H9 (cell line): ENCODE measurements at regions not wholly inside any gene's neighbourhood (a gene's known extent, or its start where the extent isn't known, plus 50 kb on each side); places are given as distances from the start of the nearest gene placed in this dataset.

Experiments
- DNase-seq: peaks from one replicate; pipeline ENCODE4 v3.0.0-alpha.2; 2017
- H2AFZ ChIP-seq: one replicate; pipeline ENCODE4 v1.6.1; 2013; ENCODE audit warnings: mild to moderate bottlenecking, low read length, control low read depth, moderate library complexity
- H2AK5ac ChIP-seq: 2 replicates; pipeline ENCODE4 v1.6.1; 2013; ENCODE audit warnings: low read length, control low read depth, mixed read lengths; ENCODE audit not compliant: insufficient read length
- H2BK120ac ChIP-seq: one replicate; pipeline ENCODE4 v1.6.1; 2013; ENCODE audit warnings: low read depth, mild to moderate bottlenecking, low read length, control low read depth, inconsistent platforms; ENCODE audit not compliant: poor library complexity, severe bottlenecking
- H2BK12ac ChIP-seq: 2 replicates; pipeline ENCODE4 v1.6.1; 2013; ENCODE audit warnings: low read length, control low read depth, mixed read lengths, low read depth; ENCODE audit not compliant: insufficient read length
- H2BK15ac ChIP-seq: 2 replicates; pipeline ENCODE4 v1.6.1; 2013; ENCODE audit warnings: low read depth, low read length, control low read depth
- H2BK20ac ChIP-seq: one replicate; pipeline ENCODE4 v1.6.1; 2013; ENCODE audit warnings: low read depth, mild to moderate bottlenecking, low read length, control low read depth, inconsistent platforms; ENCODE audit not compliant: poor library complexity, severe bottlenecking
- H2BK5ac ChIP-seq: 2 replicates; pipeline ENCODE4 v1.6.1; 2013; ENCODE audit warnings: low read length, control low read depth, mixed read lengths; ENCODE audit not compliant: insufficient read length
- H3K14ac ChIP-seq: 2 replicates; pipeline ENCODE4 v1.6.1; 2013; ENCODE audit warnings: low read length, control low read depth; ENCODE audit not compliant: insufficient read depth
- H3K18ac ChIP-seq: 2 replicates; pipeline ENCODE4 v1.6.1; 2013; ENCODE audit warnings: low read depth, mild to moderate bottlenecking, mixed read lengths, low read length, control low read depth; ENCODE audit not compliant: insufficient read length
- H3K23ac ChIP-seq: 2 replicates; pipeline ENCODE4 v1.6.1; 2013; ENCODE audit warnings: low read length, control low read depth, mixed read lengths, low read depth; ENCODE audit not compliant: insufficient read length
- H3K23me2 ChIP-seq: 2 replicates; pipeline ENCODE4 v1.6.1; 2013; ENCODE audit warnings: low read depth, mild to moderate bottlenecking, mixed read lengths, low read length, control low read depth; ENCODE audit not compliant: insufficient read length, poor library complexity, severe bottlenecking
- H3K27ac ChIP-seq: 2 replicates; pipeline ENCODE4 v1.5.1; 2013; ENCODE audit warnings: low read length, control low read depth, mixed read lengths, low read depth; ENCODE audit not compliant: insufficient read length
- H3K27me3 ChIP-seq: 2 replicates; pipeline ENCODE4 v1.6.1; 2013; ENCODE audit warnings: low read length, control low read depth, inconsistent platforms; ENCODE audit not compliant: insufficient read depth
- H3K4ac ChIP-seq: 2 replicates; pipeline ENCODE4 v1.6.1; 2013; ENCODE audit warnings: low read depth, mild to moderate bottlenecking, control low read depth, inconsistent platforms, low read length, moderate library complexity
- H3K4me1 ChIP-seq: 2 replicates; pipeline ENCODE4 v1.6.1; 2013; ENCODE audit warnings: low read length, control low read depth, inconsistent platforms; ENCODE audit not compliant: insufficient read depth
- H3K4me2 ChIP-seq: 2 replicates; pipeline ENCODE4 v1.6.1; 2013; ENCODE audit warnings: low read length, control low read depth, mixed read lengths; ENCODE audit not compliant: insufficient read length, insufficient read depth
- H3K56ac ChIP-seq: 2 replicates; pipeline ENCODE4 v1.6.1; 2013; ENCODE audit warnings: low read depth, mild to moderate bottlenecking, mixed read lengths, low read length, control low read depth; ENCODE audit not compliant: insufficient read length
- H3K79me1 ChIP-seq: 2 replicates; pipeline ENCODE4 v1.6.1; 2013; ENCODE audit warnings: low read depth, mild to moderate bottlenecking, moderate library complexity, low read length, control low read depth, inconsistent platforms; ENCODE audit not compliant: insufficient read depth, poor library complexity, severe bottlenecking
- H3K79me2 ChIP-seq: 2 replicates; pipeline ENCODE4 v1.6.1; 2013; ENCODE audit warnings: low read length, control low read depth, inconsistent platforms; ENCODE audit not compliant: insufficient read depth
- H3K9ac ChIP-seq: 2 replicates; pipeline ENCODE4 v1.6.1; 2013; ENCODE audit warnings: low read length, control low read depth, mixed read lengths; ENCODE audit not compliant: insufficient read length; ENCODE audit errors: extremely low read depth
- H3K9me3 ChIP-seq: one replicate; pipeline ENCODE4 v1.6.1; 2013; ENCODE audit warnings: low read depth, low read length, inconsistent platforms; ENCODE audit not compliant: control insufficient read depth
- H3T11ph ChIP-seq: one replicate; pipeline ENCODE4 v1.6.1; 2013; ENCODE audit warnings: mild to moderate bottlenecking, low read length, control low read depth, inconsistent platforms
- H4K20me1 ChIP-seq: one replicate; pipeline ENCODE4 v1.6.1; 2013; ENCODE audit not compliant: control insufficient read depth, insufficient read length, insufficient read depth
- H4K5ac ChIP-seq: 2 replicates; pipeline ENCODE4 v1.6.1; 2013; ENCODE audit warnings: low read depth, mild to moderate bottlenecking, mixed read lengths, low read length, control low read depth; ENCODE audit not compliant: insufficient read length
- H4K8ac ChIP-seq: replicated peaks from 2 replicates; pipeline ENCODE4 v1.6.1; 2013; ENCODE audit warnings: low read length, control low read depth, mixed read lengths, low read depth; ENCODE audit not compliant: insufficient read length
- H4K91ac ChIP-seq: 2 replicates; pipeline ENCODE4 v1.6.1; 2013; ENCODE audit warnings: low read depth, mild to moderate bottlenecking, moderate library complexity, mixed read lengths, low read length, control low read depth; ENCODE audit not compliant: insufficient read length
- H3K27ac Mint-ChIP-seq, 3 experiments: 2 replicates in 2 of 3; 3 replicates in 1 of 3; pipeline ENCODE4 v1.8.0; 2020 to 2021; ENCODE audit warnings: mixed read lengths in 3 of 3, mild to moderate bottlenecking in 1 of 3, moderate library complexity in 1 of 3
- H3K27me3 Mint-ChIP-seq: 2 replicates; pipeline ENCODE4 v1.8.0; 2021; ENCODE audit warnings: low read depth, mild to moderate bottlenecking, moderate library complexity, mixed read lengths
- H3K36me3 Mint-ChIP-seq, 3 experiments: 2 replicates in 2 of 3; 3 replicates in 1 of 3; pipeline ENCODE4 v1.8.0; 2020 to 2021; ENCODE audit warnings: low read depth in 3 of 3, mixed read lengths in 3 of 3; ENCODE audit not compliant: insufficient read depth in 1 of 3
- H3K4me1 Mint-ChIP-seq, 2 experiments: 2 replicates each; pipeline ENCODE4 v1.8.0; 2020; ENCODE audit warnings: mixed read lengths in 2 of 2
- H3K4me3 Mint-ChIP-seq, 2 experiments: 2 replicates in 1 of 2; 3 replicates in 1 of 2; pipeline ENCODE4 v1.8.0; 2020 to 2021; ENCODE audit warnings: mild to moderate bottlenecking in 2 of 2, mixed read lengths in 2 of 2, moderate library complexity in 1 of 2
- H3K9me3 Mint-ChIP-seq, 2 experiments: 2 replicates in 1 of 2; 3 replicates in 1 of 2; pipeline ENCODE4 v1.8.0; 2020; ENCODE audit warnings: mild to moderate bottlenecking in 2 of 2, mixed read lengths in 2 of 2, moderate library complexity in 1 of 2
- CTCF ChIP-seq: fragments of 200-600 bp; sonication (generic); conservative IDR thresholded peaks from 3 replicates; pipeline ENCODE4 v1.8.0; 2021; ENCODE audit warnings: antibody characterized with exemption, mild to moderate bottlenecking
- WGBS: extraction: QIAGEN DNeasy Blood & Tissue Kit; methylation state at CpG from one replicate; pipeline ENCODE4 v1.1.7; 2013; ENCODE audit warnings: missing lambda C conversion rate, low lambda C conversion rate, mixed read lengths; ENCODE audit not compliant: insufficient read length; ENCODE audit errors: extremely low coverage; 5-methylcytosine and 5-hydroxymethylcytosine counted together

GRCh38 chr9:90306158-90306557, 336.5 kb downstream of the DIRAS2 start:
- Histone ChIP-seq H2BK15ac (no peak overlapping the region), H2AFZ (no peak overlapping the region), H3K79me1 (no peaks in the 10 kb centered on the region), H3K23ac (no peak overlapping the region), H3K27me3 (no peaks in the 10 kb centered on the region), H2BK5ac (no peak overlapping the region), H2BK20ac (no peak overlapping the region), H3K4me2 (no peak overlapping the region), H3K4me1 (no peaks in the 10 kb centered on the region), H3K9ac (no peak overlapping the region), H3K23me2 (no peaks in the 10 kb centered on the region), H3K79me2 (no peaks in the 10 kb centered on the region), H4K91ac (no peak overlapping the region), H3K9me3 (no peaks in the 10 kb centered on the region), H3K27ac (no peak overlapping the region), H3K14ac (no peak overlapping the region), H4K5ac (no peak overlapping the region), H2BK120ac (no peak overlapping the region), H2BK12ac (no peak overlapping the region), H4K8ac (no peak overlapping the region), H3K18ac (no peak overlapping the region), H3T11ph (no peak overlapping the region), H3K56ac (no peak overlapping the region), H4K20me1 (no peaks in the 10 kb centered on the region), H2AK5ac (no peak overlapping the region), H3K4ac (no peak overlapping the region)
- H3K27me3 Mint-ChIP-seq: no peaks in the 10 kb centered on the region
- whole genome bisulfite sequencing: no CpG with 5 or more reads among the region's 11 CpGs
- H3K36me3 Mint-ChIP-seq: no peaks in the 10 kb centered on the region
- no peak for DNase-seq
- no peaks in the 10 kb centered on the region for H3K9me3 Mint-ChIP-seq
- no peak overlapping the region for H3K4me3 Mint-ChIP-seq
- TF ChIP-seq CTCF: no peak
- H3K27ac Mint-ChIP-seq: 0 out of 7 replicates have a peak overlapping the region, but pooled peaks of 1 of the 3 experiments have one; percentile 2
- peaks cover 0 to 3% of the 10 kb centered on the region in 2 experiments; a peak in 1 of 4 replicates for H3K4me1 Mint-ChIP-seq
